ENCODE measurements at regions not wholly inside any gene's neighbourhood (a gene's known extent, or its start where the extent isn't known, plus 50 kb on each side); places are given as distances from the start of the nearest gene placed in this dataset.

DNA sequence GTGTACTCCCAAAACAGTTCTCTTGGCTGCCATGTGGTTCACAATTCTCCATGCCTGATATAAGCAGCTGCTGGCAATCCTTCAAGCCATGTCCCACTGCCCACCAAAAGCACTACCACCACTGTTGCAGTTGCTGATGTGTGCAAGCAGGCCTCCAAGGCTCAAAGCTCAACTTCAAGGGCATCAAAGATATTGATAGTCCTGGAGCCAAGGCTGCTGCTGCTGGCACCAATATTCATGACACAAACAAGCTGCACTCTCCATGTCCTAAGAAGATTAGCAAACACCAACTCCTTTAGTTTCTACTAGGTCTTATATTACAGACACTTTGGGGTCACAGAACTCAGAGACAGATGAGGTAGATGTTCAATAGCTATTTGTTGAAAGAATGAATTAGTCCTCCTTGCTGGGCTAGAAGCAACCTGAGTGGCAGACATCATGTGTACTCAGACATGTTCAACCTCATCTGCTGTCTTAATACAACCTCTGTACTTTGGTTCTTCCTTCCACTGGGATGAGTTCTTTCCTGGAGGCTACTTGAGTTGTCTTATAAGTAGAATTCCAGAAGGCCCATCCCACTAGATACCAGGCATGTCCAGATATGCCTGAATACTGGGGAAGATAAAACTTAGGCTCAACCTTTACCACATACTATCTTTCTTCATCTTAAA lies 104.5 kb upstream of the UGP2 start:
- TF ChIP-seq, protein P1, sequence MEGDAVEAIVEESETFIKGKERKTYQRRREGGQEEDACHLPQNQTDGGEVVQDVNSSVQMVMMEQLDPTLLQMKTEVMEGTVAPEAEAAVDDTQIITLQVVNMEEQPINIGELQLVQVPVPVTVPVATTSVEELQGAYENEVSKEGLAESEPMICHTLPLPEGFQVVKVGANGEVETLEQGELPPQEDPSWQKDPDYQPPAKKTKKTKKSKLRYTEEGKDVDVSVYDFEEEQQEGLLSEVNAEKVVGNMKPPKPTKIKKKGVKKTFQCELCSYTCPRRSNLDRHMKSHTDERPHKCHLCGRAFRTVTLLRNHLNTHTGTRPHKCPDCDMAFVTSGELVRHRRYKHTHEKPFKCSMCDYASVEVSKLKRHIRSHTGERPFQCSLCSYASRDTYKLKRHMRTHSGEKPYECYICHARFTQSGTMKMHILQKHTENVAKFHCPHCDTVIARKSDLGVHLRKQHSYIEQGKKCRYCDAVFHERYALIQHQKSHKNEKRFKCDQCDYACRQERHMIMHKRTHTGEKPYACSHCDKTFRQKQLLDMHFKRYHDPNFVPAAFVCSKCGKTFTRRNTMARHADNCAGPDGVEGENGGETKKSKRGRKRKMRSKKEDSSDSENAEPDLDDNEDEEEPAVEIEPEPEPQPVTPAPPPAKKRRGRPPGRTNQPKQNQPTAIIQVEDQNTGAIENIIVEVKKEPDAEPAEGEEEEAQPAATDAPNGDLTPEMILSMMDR (IDR thresholded peaks at IDR 0.05): no peak
- TF ChIP-seq POLR2A (IDR thresholded peaks at IDR 0.05): no peak
